Endothelial cell (in vitro differentiated cells): ENCODE measurements at regions not wholly inside any gene's neighbourhood (a gene's known extent, or its start where the extent isn't known, plus 50 kb on each side); places are given as distances from the start of the nearest gene placed in this dataset.

Source experiments
- DNase-seq: peaks from one replicate; pipeline ENCODE4 v3.0.0; 2021; ENCODE audit warnings: low spot score
- H3K27ac Mint-ChIP-seq: one replicate; pipeline ENCODE4 v1.8.0; 2021; ENCODE audit warnings: mixed read lengths, inconsistent platforms; ENCODE audit not compliant: unreplicated experiment
- H3K27me3 Mint-ChIP-seq: one replicate; pipeline ENCODE4 v1.8.0; 2021; ENCODE audit warnings: mild to moderate bottlenecking, moderate library complexity, mixed read lengths, inconsistent platforms; ENCODE audit not compliant: unreplicated experiment
- H3K36me3 Mint-ChIP-seq: one replicate; pipeline ENCODE4 v1.8.0; 2021; ENCODE audit warnings: mild to moderate bottlenecking, low read depth, mixed read lengths, inconsistent platforms; ENCODE audit not compliant: unreplicated experiment
- H3K4me1 Mint-ChIP-seq: one replicate; pipeline ENCODE4 v1.8.0; 2021; ENCODE audit warnings: mild to moderate bottlenecking, mixed read lengths, inconsistent platforms; ENCODE audit not compliant: unreplicated experiment
- H3K4me3 Mint-ChIP-seq: one replicate; pipeline ENCODE4 v1.8.0; 2021; ENCODE audit warnings: mild to moderate bottlenecking, mixed read lengths, inconsistent platforms; ENCODE audit not compliant: unreplicated experiment
- H3K9me3 Mint-ChIP-seq: one replicate; pipeline ENCODE4 v1.8.0; 2021; ENCODE audit warnings: mixed read lengths, inconsistent platforms; ENCODE audit not compliant: unreplicated experiment
- CTCF ChIP-seq: fragments of 200-600 bp; sonication (generic); IDR thresholded peaks from one replicate; pipeline ENCODE4 v1.5.0; 2021; ENCODE audit warnings: antibody characterized with exemption; ENCODE audit not compliant: unreplicated experiment

GRCh38 chr12:3436461-3437065, 54.4 kb upstream of the PRMT8 start:
- H3K27ac Mint-ChIP-seq: no peak overlapping the region

GRCh38 chr12:3437986-3438385, 53.0 kb upstream of the PRMT8 start:
- H3K27ac Mint-ChIP-seq: no peak overlapping the region
- DNase-seq: no peak
- H3K9me3 Mint-ChIP-seq: no peaks in the 10 kb centered on the region
- peaks cover 4% of the 10 kb centered on the region for H3K4me1 Mint-ChIP-seq
- peaks cover 2% of the 10 kb centered on the region for H3K27me3 Mint-ChIP-seq
- no peak overlapping the region for H3K4me3 Mint-ChIP-seq
- no peak for TF ChIP-seq CTCF
- H3K36me3 Mint-ChIP-seq: no peaks in the 10 kb centered on the region

More at GRCh38 chr12:3436461-3437065, 54.4 kb upstream of the PRMT8 start:
- Mint-ChIP-seq H3K9me3 (no peaks in the 10 kb centered on the region), H3K4me1 (peaks cover 18% of the 10 kb centered on the region), H3K27me3 (peaks cover 2% of the 10 kb centered on the region), H3K4me3 (no peak overlapping the region), H3K36me3 (no peaks in the 10 kb centered on the region)
- no peak for TF ChIP-seq CTCF
- DNase-seq: no peak

GRCh38 chr12:3438401-3438800, 52.6 kb upstream of the PRMT8 start:
- H3K27ac Mint-ChIP-seq: no peak overlapping the region
- no peaks in the 10 kb centered on the region for H3K36me3 Mint-ChIP-seq
- no peak for TF ChIP-seq CTCF
- peaks cover 3% of the 10 kb centered on the region for H3K4me1 Mint-ChIP-seq
- H3K9me3 Mint-ChIP-seq: no peaks in the 10 kb centered on the region
- H3K4me3 Mint-ChIP-seq: no peak overlapping the region
- peaks cover 4% of the 10 kb centered on the region for H3K27me3 Mint-ChIP-seq
- no peak for DNase-seq
